Astrocyte (in vitro differentiated cells and primary cell): ENCODE measurements at regions not wholly inside any gene's neighbourhood (a gene's known extent, or its start where the extent isn't known, plus 50 kb on each side); places are given as distances from the start of the nearest gene placed in this dataset.

ENCODE experiments used
- CTCF ChIP-seq: IDR thresholded peaks from 2 replicates; pipeline ENCODE4 v1.5.1; 2011; ENCODE audit warnings: low read depth, mild to moderate bottlenecking, inconsistent platforms, low read length, moderate library complexity; ENCODE audit not compliant: insufficient read depth
- EZH2 ChIP-seq: IDR thresholded peaks from 2 replicates; pipeline ENCODE4 v1.6.1; 2012; ENCODE audit warnings: mild to moderate bottlenecking, low read length, inconsistent platforms; ENCODE audit not compliant: insufficient read depth

- no peak for TF ChIP-seq CTCF
- TF ChIP-seq EZH2, result no peak
These were observed 78.7 kb upstream of the RASGEF1B start for GRCh38 chr4:81550388-81550859.
